Type B pancreatic cell (in vitro differentiated cells): ENCODE measurements at regions not wholly inside any gene's neighbourhood (a gene's known extent, or its start where the extent isn't known, plus 50 kb on each side); places are given as distances from the start of the nearest gene placed in this dataset.

ENCODE experiments used
- DNase-seq: peaks from one replicate; pipeline ENCODE4 v3.0.0; 2021; ENCODE audit warnings: mixed read lengths; ENCODE audit not compliant: unreplicated experiment; ENCODE audit errors: extremely low spot score
- H3K27ac Mint-ChIP-seq: 2 replicates; pipeline ENCODE4 v1.8.0; 2021; ENCODE audit warnings: mild to moderate bottlenecking, mixed read lengths
- H3K27me3 Mint-ChIP-seq: 2 replicates; pipeline ENCODE4 v1.8.0; 2021; ENCODE audit warnings: mixed read lengths
- H3K36me3 Mint-ChIP-seq: 2 replicates; pipeline ENCODE4 v1.8.0; 2021; ENCODE audit warnings: mixed read lengths
- H3K4me1 Mint-ChIP-seq: one replicate; pipeline ENCODE4 v1.8.0; 2021; ENCODE audit warnings: mixed read lengths; ENCODE audit not compliant: unreplicated experiment
- H3K4me3 Mint-ChIP-seq: 2 replicates; pipeline ENCODE4 v1.8.0; 2021; ENCODE audit warnings: mild to moderate bottlenecking, mixed read lengths
- H3K9me3 Mint-ChIP-seq: 2 replicates; pipeline ENCODE4 v1.8.0; 2021; ENCODE audit warnings: mixed read lengths
- CTCF ChIP-seq: fragments of 200-600 bp; sonication (generic); conservative IDR thresholded peaks from 2 replicates; pipeline ENCODE4 v1.5.0; 2021; ENCODE audit warnings: antibody characterized with exemption, mild to moderate bottlenecking

DNA sequence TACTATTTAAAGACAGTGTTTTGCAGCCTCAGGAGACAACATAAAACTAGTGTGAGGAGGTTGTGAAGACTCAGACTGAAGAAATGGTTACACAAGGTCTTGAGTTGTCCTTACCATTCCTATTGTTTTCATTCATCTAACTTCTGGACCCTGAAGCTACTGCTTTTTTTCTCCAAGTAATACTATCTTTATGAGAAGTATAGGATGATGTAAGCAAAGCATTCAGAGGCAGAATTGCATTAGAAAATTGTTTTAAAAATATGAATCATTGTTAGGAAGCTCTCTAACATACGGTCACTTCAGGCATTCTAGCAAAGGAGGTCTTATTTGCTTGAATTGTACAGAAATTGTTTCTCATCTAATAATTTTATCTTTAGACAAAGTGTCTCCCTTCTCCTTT lies 357.8 kb downstream of the TLL1 start:
- H3K4me3 Mint-ChIP-seq: no peak overlapping the region
- DNase-seq: no peak
- TF ChIP-seq CTCF: no peak

GRCh38 chr4:166239354-166239753 lies 366.3 kb downstream of the TLL1 start:
- DNase-seq: no peak
- H3K9me3 Mint-ChIP-seq: no peaks in the 10 kb centered on the region
- H3K36me3 Mint-ChIP-seq: no peaks in the 10 kb centered on the region
- no peaks in the 10 kb centered on the region for H3K4me1 Mint-ChIP-seq
- no peaks in the 10 kb centered on the region for H3K27me3 Mint-ChIP-seq
- H3K4me3 Mint-ChIP-seq: no peak overlapping the region
- no peak overlapping the region for H3K27ac Mint-ChIP-seq
- no peak for TF ChIP-seq CTCF

More for the DNA sequence above, 357.8 kb downstream of the TLL1 start:
- H3K9me3 Mint-ChIP-seq: no peaks in the 10 kb centered on the region
- H3K27ac Mint-ChIP-seq: no peak overlapping the region
- no peaks in the 10 kb centered on the region for H3K36me3 Mint-ChIP-seq
- H3K4me1 Mint-ChIP-seq: no peaks in the 10 kb centered on the region
- H3K27me3 Mint-ChIP-seq: no peaks in the 10 kb centered on the region

GRCh38 chr4:166252487-166253402 lies 379.7 kb downstream of the TLL1 start:
- Mint-ChIP-seq H3K27me3 (no peaks in the 10 kb centered on the region), H3K36me3 (no peaks in the 10 kb centered on the region), H3K27ac (no peak overlapping the region), H3K9me3 (no peaks in the 10 kb centered on the region), H3K4me1 (no peaks in the 10 kb centered on the region), H3K4me3 (no peak overlapping the region)
- no peak for DNase-seq
- peak; percentile 68 for TF ChIP-seq CTCF

DNA sequence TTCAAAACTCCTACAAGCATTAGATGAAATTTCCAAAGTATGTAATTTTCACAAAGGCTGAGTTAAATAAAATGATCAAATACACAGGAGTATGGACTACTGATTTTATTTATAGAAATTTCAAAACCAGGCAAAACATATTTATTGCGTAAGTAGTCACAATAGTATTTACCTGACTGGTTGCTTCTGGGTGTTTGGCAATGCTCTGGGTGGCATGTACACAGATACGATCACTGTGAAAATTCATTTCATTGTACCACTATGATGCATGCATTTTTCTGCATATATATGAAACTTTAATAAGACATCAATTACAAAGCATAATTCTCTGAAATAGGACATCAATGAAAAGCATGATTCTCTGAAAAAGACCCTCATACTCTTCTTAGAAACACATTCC lies 384.2 kb downstream of the TLL1 start:
- Mint-ChIP-seq H3K27ac (no peak overlapping the region), H3K27me3 (no peaks in the 10 kb centered on the region), H3K36me3 (no peaks in the 10 kb centered on the region), H3K9me3 (no peaks in the 10 kb centered on the region), H3K4me3 (no peak overlapping the region), H3K4me1 (no peaks in the 10 kb centered on the region)
- no peak for DNase-seq
- no peak for TF ChIP-seq CTCF

DNA sequence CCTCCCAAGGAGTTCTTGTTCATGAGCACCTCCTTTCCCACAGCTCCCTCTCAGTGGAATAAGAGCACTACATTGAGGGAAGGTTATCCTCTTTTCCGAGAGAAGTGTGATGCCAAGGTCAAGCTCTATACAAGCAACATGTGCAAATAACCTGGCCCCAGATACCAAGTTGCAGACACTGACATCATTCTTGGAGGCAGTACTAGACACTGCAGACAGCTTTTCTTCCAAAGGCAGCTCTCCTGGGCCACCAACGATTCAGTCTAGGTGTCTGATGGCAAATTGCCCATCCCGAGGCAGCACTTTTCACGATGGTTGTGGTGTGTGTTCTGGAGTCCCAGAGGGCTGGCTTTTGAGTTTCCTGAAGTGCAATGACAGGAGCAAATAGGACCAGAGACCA lies 384.9 kb downstream of the TLL1 start:
- no peaks in the 10 kb centered on the region for H3K4me1 Mint-ChIP-seq
- no peak overlapping the region for H3K4me3 Mint-ChIP-seq
- no peaks in the 10 kb centered on the region for H3K9me3 Mint-ChIP-seq
- no peak overlapping the region for H3K27ac Mint-ChIP-seq
- no peak for TF ChIP-seq CTCF
- no peaks in the 10 kb centered on the region for H3K36me3 Mint-ChIP-seq
- no peaks in the 10 kb centered on the region for H3K27me3 Mint-ChIP-seq
- no peak for DNase-seq
